T-helper 2 cell treated with Interferon-gamma antibody and Interleukin-4, amounts not matched to agents 100 ng/mL and 5 ng/mL, for 36 hours (primary cell): ENCODE measurements at regions not wholly inside any gene's neighbourhood (a gene's known extent, or its start where the extent isn't known, plus 50 kb on each side); places are given as distances from the start of the nearest gene placed in this dataset.

ENCODE experiments used
- intact Hi-C: fragments of 100-400 bp; cut with micrococcal nuclease; formaldehyde crosslinking; loops from one replicate; pipeline ENCODE4 v1.15.1; 2023

GRCh38 chr22:47376901-47377505, 614.6 kb downstream of the TBC1D22A start:
- intact Hi-C loops, result no loop called here

- intact Hi-C loops, result no loop called here
Measured at GRCh38 chr22:47376322-47376700, 613.9 kb downstream of the TBC1D22A start.

- intact Hi-C loops, result no loop called here
Measured at GRCh38 chr22:47375621-47376321, 613.3 kb downstream of the TBC1D22A start.

- intact Hi-C loops, result no loop called here
Measured at GRCh38 chr22:47374901-47375575, 612.6 kb downstream of the TBC1D22A start.

- intact Hi-C loops, result no loop called here
Measured at GRCh38 chr22:47374273-47374771, 611.9 kb downstream of the TBC1D22A start.

GRCh38 chr22:47373648-47374272, 611.3 kb downstream of the TBC1D22A start:
- intact Hi-C loops, result no loop called here

- intact Hi-C loops, result no loop called here
Measured at GRCh38 chr22:47372596-47373385, 610.3 kb downstream of the TBC1D22A start.

GRCh38 chr22:47372111-47372581, 609.7 kb downstream of the TBC1D22A start:
- intact Hi-C loops, result no loop called here

GRCh38 chr22:47371263-47372090, 609.0 kb downstream of the TBC1D22A start:
- intact Hi-C loops, result no loop called here

GRCh38 chr22:47370448-47371262, 608.2 kb downstream of the TBC1D22A start:
- intact Hi-C loops, result no loop called here

GRCh38 chr22:47369431-47370015, 607.1 kb downstream of the TBC1D22A start:
- intact Hi-C loops, result no loop called here

GRCh38 chr22:47369020-47369419, 606.6 kb downstream of the TBC1D22A start:
- intact Hi-C loops, result no loop called here

- intact Hi-C loops, result no loop called here
Measured at GRCh38 chr22:47367993-47368945, 605.8 kb downstream of the TBC1D22A start.

- intact Hi-C loops, result no loop called here
Measured at GRCh38 chr22:47367107-47367690, 604.7 kb downstream of the TBC1D22A start.

GRCh38 chr22:47366026-47366767, 603.7 kb downstream of the TBC1D22A start:
- intact Hi-C loops, result no loop called here

- intact Hi-C loops, result no loop called here
Measured at GRCh38 chr22:47361247-47361646, 598.8 kb downstream of the TBC1D22A start.

GRCh38 chr22:47357493-47357892, 595.0 kb downstream of the TBC1D22A start:
- intact Hi-C loops, result no loop called here
